SK-N-SH treated with all-trans-retinoic acid at 6 μM for 48 hours (cell line): ENCODE measurements at regions not wholly inside any gene's neighbourhood (a gene's known extent, or its start where the extent isn't known, plus 50 kb on each side); places are given as distances from the start of the nearest gene placed in this dataset.

Experiments
- PATZ1 ChIP-seq: fragments of 250-450 bp; sonication (Bioruptor Pico); IDR thresholded peaks from 2 replicates; pipeline ENCODE4 v1.8.0; 2020; ENCODE audit warnings: mild to moderate bottlenecking, moderate library complexity, borderline replicate concordance
- TCF4 ChIP-seq: fragments of 250-450 bp; sonication (Bioruptor Pico); IDR thresholded peaks from 2 replicates; pipeline ENCODE4 v1.8.0; 2021; ENCODE audit warnings: mild to moderate bottlenecking, moderate library complexity, borderline replicate concordance
- ZFP30 ChIP-seq: fragments of 450-650 bp; formaldehyde crosslinking; IDR thresholded peaks from 2 replicates; pipeline ENCODE4 v1.5.0; 2022; ENCODE audit warnings: mild to moderate bottlenecking, moderate library complexity
- TF ChIP-seq, protein P1 (sequence below): fragments of 250-450 bp; sonication (Bioruptor Pico); IDR thresholded peaks from 2 replicates; pipeline ENCODE4 v1.5.0; 2020; ENCODE audit warnings: mild to moderate bottlenecking, moderate library complexity
- TF ChIP-seq, protein P2 (sequence below): fragments of 250-450 bp; sonication (Bioruptor Pico); IDR thresholded peaks from 2 replicates; pipeline ENCODE4 v1.8.0; 2021; ENCODE audit warnings: low read depth, mild to moderate bottlenecking, moderate library complexity, borderline replicate concordance

- no peak for TF ChIP-seq TCF4 (CRISPR knock-in tag)
- no peak for TF ChIP-seq ZFP30 (CRISPR knock-in tag)
- TF ChIP-seq, protein P1, sequence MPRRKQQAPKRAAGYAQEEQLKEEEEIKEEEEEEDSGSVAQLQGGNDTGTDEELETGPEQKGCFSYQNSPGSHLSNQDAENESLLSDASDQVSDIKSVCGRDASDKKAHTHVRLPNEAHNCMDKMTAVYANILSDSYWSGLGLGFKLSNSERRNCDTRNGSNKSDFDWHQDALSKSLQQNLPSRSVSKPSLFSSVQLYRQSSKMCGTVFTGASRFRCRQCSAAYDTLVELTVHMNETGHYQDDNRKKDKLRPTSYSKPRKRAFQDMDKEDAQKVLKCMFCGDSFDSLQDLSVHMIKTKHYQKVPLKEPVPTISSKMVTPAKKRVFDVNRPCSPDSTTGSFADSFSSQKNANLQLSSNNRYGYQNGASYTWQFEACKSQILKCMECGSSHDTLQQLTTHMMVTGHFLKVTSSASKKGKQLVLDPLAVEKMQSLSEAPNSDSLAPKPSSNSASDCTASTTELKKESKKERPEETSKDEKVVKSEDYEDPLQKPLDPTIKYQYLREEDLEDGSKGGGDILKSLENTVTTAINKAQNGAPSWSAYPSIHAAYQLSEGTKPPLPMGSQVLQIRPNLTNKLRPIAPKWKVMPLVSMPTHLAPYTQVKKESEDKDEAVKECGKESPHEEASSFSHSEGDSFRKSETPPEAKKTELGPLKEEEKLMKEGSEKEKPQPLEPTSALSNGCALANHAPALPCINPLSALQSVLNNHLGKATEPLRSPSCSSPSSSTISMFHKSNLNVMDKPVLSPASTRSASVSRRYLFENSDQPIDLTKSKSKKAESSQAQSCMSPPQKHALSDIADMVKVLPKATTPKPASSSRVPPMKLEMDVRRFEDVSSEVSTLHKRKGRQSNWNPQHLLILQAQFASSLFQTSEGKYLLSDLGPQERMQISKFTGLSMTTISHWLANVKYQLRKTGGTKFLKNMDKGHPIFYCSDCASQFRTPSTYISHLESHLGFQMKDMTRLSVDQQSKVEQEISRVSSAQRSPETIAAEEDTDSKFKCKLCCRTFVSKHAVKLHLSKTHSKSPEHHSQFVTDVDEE (CRISPR knock-in tag) = no peak
- TF ChIP-seq PATZ1 (CRISPR knock-in tag) = no peak
- TF ChIP-seq, protein P2, sequence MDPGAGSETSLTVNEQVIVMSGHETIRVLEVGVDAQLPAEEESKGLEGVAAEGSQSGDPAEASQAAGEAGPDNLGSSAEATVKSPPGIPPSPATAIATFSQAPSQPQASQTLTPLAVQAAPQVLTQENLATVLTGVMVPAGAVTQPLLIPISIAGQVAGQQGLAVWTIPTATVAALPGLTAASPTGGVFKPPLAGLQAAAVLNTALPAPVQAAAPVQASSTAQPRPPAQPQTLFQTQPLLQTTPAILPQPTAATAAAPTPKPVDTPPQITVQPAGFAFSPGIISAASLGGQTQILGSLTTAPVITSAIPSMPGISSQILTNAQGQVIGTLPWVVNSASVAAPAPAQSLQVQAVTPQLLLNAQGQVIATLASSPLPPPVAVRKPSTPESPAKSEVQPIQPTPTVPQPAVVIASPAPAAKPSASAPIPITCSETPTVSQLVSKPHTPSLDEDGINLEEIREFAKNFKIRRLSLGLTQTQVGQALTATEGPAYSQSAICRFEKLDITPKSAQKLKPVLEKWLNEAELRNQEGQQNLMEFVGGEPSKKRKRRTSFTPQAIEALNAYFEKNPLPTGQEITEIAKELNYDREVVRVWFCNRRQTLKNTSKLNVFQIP (CRISPR knock-in tag) = no peak
Measured at GRCh38 chr1:212536586-212536985, 72.0 kb upstream of the ATF3 start.
